ENCODE measurements at regions not wholly inside any gene's neighbourhood (a gene's known extent, or its start where the extent isn't known, plus 50 kb on each side); places are given as distances from the start of the nearest gene placed in this dataset.
"Not testable (repeated sequence)": the region's sequence is repeated elsewhere in the genome, so short reads cannot be mapped to it uniquely, and the experiment has no call there.

- DNase-seq (ENCODE audit: low read depth in 2 of 2) = no peak
These were observed 138.9 kb upstream of the NRIP1 start for GRCh38 chr21:15203740-15204139.

GRCh38 chr21:15204140-15204969 is 139.6 kb upstream of the NRIP1 start:
- no peak for DNase-seq (ENCODE audit: low read depth in 2 of 2)

GRCh38 chr21:15204970-15205286 is 140.1 kb upstream of the NRIP1 start:
- no peak for DNase-seq (ENCODE audit: low read depth in 2 of 2)

- DNase-seq (ENCODE audit: low read depth in 2 of 2) = no peak
These were observed 141.7 kb upstream of the NRIP1 start for GRCh38 chr21:15206514-15206913.

GRCh38 chr21:15207231-15207630 is 142.4 kb upstream of the NRIP1 start:
- no peak for DNase-seq (ENCODE audit: low read depth in 2 of 2)

- no peak for DNase-seq (ENCODE audit: low read depth in 2 of 2)
These were observed 143.0 kb upstream of the NRIP1 start for GRCh38 chr21:15207635-15208370.

- DNase-seq (ENCODE audit: low read depth in 2 of 2) = no peak
These were observed 144.0 kb upstream of the NRIP1 start for GRCh38 chr21:15208786-15209185.

- no peak for DNase-seq (ENCODE audit: low read depth in 2 of 2)
These were observed 144.4 kb upstream of the NRIP1 start for GRCh38 chr21:15209224-15209623.

- DNase-seq (ENCODE audit: low read depth in 2 of 2) = no peak
These were observed 145.5 kb upstream of the NRIP1 start for GRCh38 chr21:15210235-15210678.

- no peak for DNase-seq (ENCODE audit: low read depth in 2 of 2)
These were observed 146.8 kb upstream of the NRIP1 start for GRCh38 chr21:15211491-15212133.

- DNase-seq (ENCODE audit: low read depth in 2 of 2) = no peak
These were observed 147.4 kb upstream of the NRIP1 start for GRCh38 chr21:15212206-15212605.

- not testable (repeated sequence) for DNase-seq (ENCODE audit: low read depth in 2 of 2)
These were observed 153.7 kb upstream of the NRIP1 start for GRCh38 chr21:15218476-15218875.

- DNase-seq (ENCODE audit: low read depth in 2 of 2) = no peak
These were observed 154.2 kb upstream of the NRIP1 start for GRCh38 chr21:15219039-15219438.

GRCh38 chr21:15219894-15220293 is 155.1 kb upstream of the NRIP1 start:
- DNase-seq (ENCODE audit: low read depth in 2 of 2) = no peak

GRCh38 chr21:15221799-15222386 is 157.1 kb upstream of the NRIP1 start:
- DNase-seq (ENCODE audit: low read depth in 2 of 2) = no peak

GRCh38 chr21:15222707-15223106 is 157.9 kb upstream of the NRIP1 start:
- no peak for DNase-seq (ENCODE audit: low read depth in 2 of 2)

- no peak for DNase-seq (ENCODE audit: low read depth in 2 of 2)
These were observed 159.7 kb upstream of the NRIP1 start for GRCh38 chr21:15224346-15225086.

- no peak for DNase-seq (ENCODE audit: low read depth in 2 of 2)
These were observed 163.1 kb upstream of the NRIP1 start for GRCh38 chr21:15227919-15228318.

- DNase-seq (ENCODE audit: low read depth in 2 of 2) = no peak
These were observed 164.6 kb upstream of the NRIP1 start for GRCh38 chr21:15229390-15229789.

- no peak for DNase-seq (ENCODE audit: low read depth in 2 of 2)
These were observed 168.8 kb upstream of the NRIP1 start for GRCh38 chr21:15233611-15234010.

- no peak for DNase-seq (ENCODE audit: low read depth in 2 of 2)
These were observed 171.3 kb upstream of the NRIP1 start for GRCh38 chr21:15236111-15236510.

- no peak for DNase-seq (ENCODE audit: low read depth in 2 of 2)
These were observed 176.0 kb upstream of the NRIP1 start for GRCh38 chr21:15240848-15241247.

Measured in stimulated activated CD8-positive, alpha-beta memory T cell treated with anti-CD3 and anti-CD28 coated beads, Interleukin-15, amount 100 ng/mL, for 48 hours (primary cell).